H1 (cell line): ENCODE measurements at regions not wholly inside any gene's neighbourhood (a gene's known extent, or its start where the extent isn't known, plus 50 kb on each side); places are given as distances from the start of the nearest gene placed in this dataset.
A peak's percentile ranks its signal among the peaks of the same experiment; 100 is the strongest.

Experiments used
- CTCF ChIA-PET: fragments of 300-600 bp; sonication (Branson Sonifier 250); formaldehyde crosslinking; loops from one replicate; lab custom pipeline; 2021; ENCODE audit not compliant: partially characterized antibody; lab: Charles Lee
- POLR2A ChIA-PET: fragments of 300-600 bp; sonication (Branson Sonifier 250); formaldehyde crosslinking; loops from one replicate; lab custom pipeline; 2021; ENCODE audit warnings: inconsistent platforms; ENCODE audit not compliant: partially characterized antibody; lab: Charles Lee
- DNase-seq, 2 experiments: peaks; one replicate each; pipeline versions ENCODE4 v3.0.0 to v3.0.0-alpha.2; 2010 to 2022; ENCODE audit warnings: low spot score in 2 of 2, low read depth in 1 of 2, mixed read lengths in 1 of 2
- FAIRE-seq: peaks from 2 replicates; lab custom pipeline; 2011; peaks lifted over from hg19 to GRCh38; lab: Jason Lieb, UNC
- H2AFZ ChIP-seq: 2 replicates; pipeline ENCODE4 v1.8.1; 2012; ENCODE audit warnings: low read length, inconsistent platforms
- H2AK5ac ChIP-seq: 2 replicates; pipeline ENCODE4 v1.6.1; 2013; ENCODE audit warnings: low read depth, low read length
- H2BK120ac ChIP-seq: replicated peaks from 2 replicates; pipeline ENCODE3; 2013; ENCODE audit warnings: low read depth, low read length, inconsistent platforms
- H2BK12ac ChIP-seq: 2 replicates; pipeline ENCODE4 v1.6.1; 2013; ENCODE audit warnings: low read depth, low read length
- H2BK15ac ChIP-seq: 2 replicates; pipeline ENCODE4 v1.6.1; 2013; ENCODE audit warnings: low read length
- H2BK20ac ChIP-seq: 2 replicates; pipeline ENCODE4 v1.6.1; 2013; ENCODE audit warnings: low read length
- H2BK5ac ChIP-seq: 2 replicates; pipeline ENCODE4 v1.6.1; 2013; ENCODE audit warnings: low read depth, low read length
- H3K14ac ChIP-seq: 2 replicates; pipeline ENCODE4 v1.6.1; 2013; ENCODE audit warnings: inconsistent platforms; ENCODE audit not compliant: insufficient read length
- H3K18ac ChIP-seq: 2 replicates; pipeline ENCODE4 v1.6.1; 2013; ENCODE audit warnings: low read length; ENCODE audit errors: extremely low read depth
- H3K23ac ChIP-seq: 2 replicates; pipeline ENCODE4 v1.6.1; 2013; ENCODE audit warnings: inconsistent platforms; ENCODE audit not compliant: insufficient read length
- H3K23me2 ChIP-seq: 2 replicates; pipeline ENCODE4 v1.6.1; 2013; ENCODE audit warnings: low read depth, low read length
- H3K27ac ChIP-seq: 2 replicates; pipeline ENCODE4 v1.6.1; 2011; ENCODE audit warnings: low read depth, low read length, inconsistent platforms
- H3K27me3 ChIP-seq, 4 experiments: replicated peaks in 1 of 4; 1 replicate in 1 of 4; 2 replicates in 3 of 4; pipeline versions ENCODE4 v1.6.1 to v1.8.1; 2011 to 2013; ENCODE audit warnings: low read length in 3 of 4, mild to moderate bottlenecking in 3 of 4, inconsistent platforms in 2 of 4, mixed read lengths in 2 of 4, moderate library complexity in 1 of 4; ENCODE audit not compliant: control insufficient read depth in 3 of 4, insufficient read depth in 3 of 4; ENCODE audit errors: extremely low read depth in 1 of 4
- H3K36me3 ChIP-seq, 4 experiments: 2 replicates each; pipeline versions ENCODE4 v1.6.1 to v1.8.1; 2011 to 2013; ENCODE audit warnings: mild to moderate bottlenecking in 4 of 4, low read length in 3 of 4, moderate library complexity in 2 of 4, control low read depth in 1 of 4, inconsistent platforms in 1 of 4; ENCODE audit not compliant: insufficient read depth in 4 of 4, control insufficient read depth in 2 of 4
- H3K4ac ChIP-seq: replicated peaks from 2 replicates; pipeline ENCODE3; 2013; ENCODE audit warnings: low read length, low read depth, mixed read lengths, inconsistent platforms; ENCODE audit not compliant: insufficient read length
- H3K4me1 ChIP-seq, 4 experiments: replicated peaks in 1 of 4; 1 replicate in 1 of 4; 2 replicates in 3 of 4; pipeline versions ENCODE4 v1.6.1 to v1.8.1; 2011 to 2013; ENCODE audit warnings: low read length in 3 of 4, inconsistent platforms in 2 of 4, mixed read lengths in 1 of 4; ENCODE audit not compliant: insufficient read depth in 4 of 4, control insufficient read depth in 3 of 4
- H3K4me2 ChIP-seq, 2 experiments: 2 replicates each; pipeline versions ENCODE4 v1.6.1 to v1.8.1; 2011 to 2013; ENCODE audit warnings: low read depth in 2 of 2, low read length in 2 of 2, control low read depth in 1 of 2, inconsistent platforms in 1 of 2, mild to moderate bottlenecking in 1 of 2; ENCODE audit not compliant: insufficient read depth in 1 of 2
- H3K4me3 ChIP-seq, 4 experiments: fragments of 200-600, 300-600 bp in 1 of 4; sonication (generic), shearing (Covaris generic), sonication (Bioruptor Twin) in 1 of 4; 2 replicates each; pipeline versions ENCODE4 v1.5.1 to v1.8.1; 2011 to 2016; ENCODE audit warnings: low read length in 4 of 4, low read depth in 3 of 4, control low read depth in 2 of 4, inconsistent platforms in 2 of 4, mild to moderate bottlenecking in 2 of 4, mixed read lengths in 1 of 4, moderate library complexity in 1 of 4; ENCODE audit not compliant: insufficient read depth in 2 of 4; ENCODE audit errors: extremely low read depth in 1 of 4
- H3K56ac ChIP-seq: replicated peaks from 2 replicates; pipeline ENCODE3; 2013; ENCODE audit warnings: low read depth, mild to moderate bottlenecking, mixed read lengths, low read length, inconsistent platforms; ENCODE audit not compliant: insufficient read length
- H3K79me1 ChIP-seq: 2 replicates; pipeline ENCODE4 v1.6.1; 2013; ENCODE audit warnings: low read depth, low read length, control low read depth
- H3K79me2 ChIP-seq, 2 experiments: 2 replicates each; pipeline versions ENCODE4 v1.6.1 to v1.8.1; 2012 to 2013; ENCODE audit warnings: low read length in 2 of 2, mild to moderate bottlenecking in 2 of 2, inconsistent platforms in 1 of 2; ENCODE audit not compliant: insufficient read depth in 2 of 2, control insufficient read depth in 1 of 2
- H3K9ac ChIP-seq, 4 experiments: replicated peaks in 1 of 4; 1 replicate in 1 of 4; 2 replicates in 3 of 4; pipeline versions ENCODE4 v1.6.1 to v1.8.1; 2011 to 2013; ENCODE audit warnings: low read depth in 3 of 4, low read length in 3 of 4, control low read depth in 2 of 4, mild to moderate bottlenecking in 2 of 4, moderate library complexity in 2 of 4, inconsistent platforms in 1 of 4; ENCODE audit errors: extremely low read depth in 1 of 4
- H3K9me3 ChIP-seq, 2 experiments: 2 replicates each; pipeline versions ENCODE4 v1.6.1 to v1.8.1; 2012 to 2013; ENCODE audit warnings: mild to moderate bottlenecking in 2 of 2, moderate library complexity in 2 of 2, control low read depth in 1 of 2, inconsistent platforms in 1 of 2, low read depth in 1 of 2, low read length in 1 of 2, mixed read lengths in 1 of 2; ENCODE audit not compliant: insufficient read depth in 2 of 2
- H4K20me1 ChIP-seq, 2 experiments: replicated peaks in 1 of 2; 2 replicates each; pipeline versions ENCODE3 to v1.8.1; 2011 to 2013; ENCODE audit warnings: inconsistent platforms in 2 of 2, low read length in 2 of 2, mild to moderate bottlenecking in 1 of 2; ENCODE audit not compliant: insufficient read depth in 2 of 2, control insufficient read depth in 1 of 2
- H4K5ac ChIP-seq: 2 replicates; pipeline ENCODE4 v1.6.1; 2013; ENCODE audit warnings: low read length, low read depth, mixed read lengths, inconsistent platforms; ENCODE audit not compliant: insufficient read length
- H4K8ac ChIP-seq: 2 replicates; pipeline ENCODE4 v1.8.0; 2013; ENCODE audit warnings: mild to moderate bottlenecking, moderate library complexity, low read length, inconsistent platforms; ENCODE audit not compliant: insufficient read depth; ENCODE audit errors: extremely low read depth
- H4K91ac ChIP-seq: replicated peaks from 2 replicates; pipeline ENCODE3; 2013; ENCODE audit warnings: low read length, mixed read lengths, inconsistent platforms; ENCODE audit not compliant: insufficient read length
- CBX5 ChIP-seq: fragments of 300-800, 300-1000 bp; sonication (generic); IDR thresholded peaks from 2 replicates; pipeline ENCODE4 v1.7.1; 2016; ENCODE audit warnings: antibody characterized with exemption, low read length, low read depth
- CBX8 ChIP-seq: fragments of 300-800, 300-1000 bp; sonication (generic); IDR thresholded peaks from 2 replicates; pipeline ENCODE4 v1.7.1; 2016; ENCODE audit warnings: low read depth, low read length, borderline replicate concordance
- CEBPB ChIP-seq: IDR thresholded peaks from 2 replicates; pipeline ENCODE4 v1.6.1; 2012; ENCODE audit warnings: low read depth, low read length
- GABPA ChIP-seq: IDR thresholded peaks from 2 replicates; pipeline ENCODE4 v1.6.1; 2011; ENCODE audit warnings: mild to moderate bottlenecking, low read length, moderate library complexity, borderline replicate concordance; ENCODE audit not compliant: insufficient read depth
- GTF2F1 ChIP-seq: IDR thresholded peaks from 2 replicates; pipeline ENCODE4 v1.6.1; 2012; ENCODE audit warnings: low read depth, low read length, improper control_type of control experiment, borderline replicate concordance
- HDAC6 ChIP-seq: IDR thresholded peaks from one replicate; pipeline ENCODE4 v1.7.1; 2012; ENCODE audit warnings: low read depth, mild to moderate bottlenecking, inconsistent platforms, low read length, moderate library complexity
- JUN ChIP-seq: IDR thresholded peaks from 2 replicates; pipeline ENCODE4 v1.6.1; 2011; ENCODE audit warnings: low read depth, mild to moderate bottlenecking, improper control_type of control experiment, low read length
- KDM5A ChIP-seq: fragments of 200-600 bp; IDR thresholded peaks from 2 replicates; pipeline ENCODE4 v1.7.1; 2012; ENCODE audit warnings: mild to moderate bottlenecking, low read length, inconsistent platforms, mixed read lengths
- POLR2A ChIP-seq, 2 experiments: IDR thresholded peaks; 1 replicate in 1 of 2; 2 replicates in 1 of 2; pipeline ENCODE4 v1.6.1; 2011; ENCODE audit warnings: low read depth in 2 of 2, low read length in 2 of 2, mild to moderate bottlenecking in 2 of 2; ENCODE audit errors: control extremely low read depth in 1 of 2
- RFX5 ChIP-seq: IDR thresholded peaks from 2 replicates; pipeline ENCODE4 v1.6.1; 2011; ENCODE audit warnings: low read depth, low read length, improper control_type of control experiment, borderline replicate concordance
- SIRT6 ChIP-seq: IDR thresholded peaks from one replicate; pipeline ENCODE4 v1.7.1; 2012; ENCODE audit warnings: low read length, inconsistent platforms
- SIX5 ChIP-seq: IDR thresholded peaks from 2 replicates; pipeline ENCODE4 v1.6.1; 2011; ENCODE audit warnings: mild to moderate bottlenecking, low read depth, low read length
- SP1 ChIP-seq: IDR thresholded peaks from 2 replicates; pipeline ENCODE4 v1.6.1; 2011; ENCODE audit warnings: low read depth, low read length
- SP4 ChIP-seq: IDR thresholded peaks from 2 replicates; pipeline ENCODE4 v1.6.1; 2012; ENCODE audit warnings: low read length, inconsistent platforms
- WGBS, 2 experiments: shearing (Covaris generic) in 1 of 2; methylation state at CpG; one replicate each; pipeline versions ENCODE4 v1.1.6 to v1.1.7; 2013 to 2015; ENCODE audit warnings: low lambda C conversion rate in 2 of 2, mixed read lengths in 2 of 2, inconsistent platforms in 1 of 2, low coverage in 1 of 2, missing lambda C conversion rate in 1 of 2; ENCODE audit not compliant: insufficient replicate concordance in 2 of 2, insufficient coverage in 1 of 2, insufficient read length in 1 of 2; ENCODE audit errors: extremely low coverage in 1 of 2, missing lambda C conversion rate in 1 of 2; 5-methylcytosine and 5-hydroxymethylcytosine counted together
- TF ChIP-seq, protein P1 (sequence below): IDR thresholded peaks from 2 replicates; pipeline ENCODE4 v1.6.1; 2012; ENCODE audit warnings: inconsistent platforms
- TF ChIP-seq, protein P2 (sequence below): IDR thresholded peaks from 2 replicates; pipeline ENCODE4 v1.6.1; 2011; ENCODE audit warnings: low read depth, mild to moderate bottlenecking, low read length; ENCODE audit not compliant: insufficient read depth

GRCh38 chr4:138636781-138637180 is 378.8 kb upstream of the NOCT start:
- Histone ChIP-seq H2BK15ac (no peak overlapping the region), H2BK120ac (no peak overlapping the region), H3K4me1 (no peaks in the 10 kb centered on the region), H3K23ac (no peak overlapping the region), H3K18ac (no peak overlapping the region), H3K23me2 (no peaks in the 10 kb centered on the region), H3K79me1 (no peaks in the 10 kb centered on the region), H3K56ac (no peak overlapping the region), H2BK12ac (no peak overlapping the region), H3K9ac (no peak overlapping the region; a peak in 1 of 7 replicates), H4K20me1 (no peaks in the 10 kb centered on the region), H3K4ac (no peak overlapping the region), H4K8ac (no peak overlapping the region), H2AFZ (0 out of 2 replicates have a peak overlapping the region, but pooled peaks have one; percentile 1), H3K14ac (no peak overlapping the region), H3K9me3 (no peaks in the 10 kb centered on the region; a peak in 1 of 4 replicates), H4K5ac (no peak overlapping the region), H4K91ac (no peak overlapping the region), H2AK5ac (no peak overlapping the region)
- WGBS, 2 experiments: 91% methylated on average over 7 of the region's 7 CpGs; no CpG with 5 or more reads in 1 of the 2 experiments
- no peak for FAIRE-seq
- CTCF ChIA-PET: no interaction called here
- TF ChIP-seq SIRT6: no peak
- no peak for TF ChIP-seq SP1
- no peak for TF ChIP-seq RFX5
- TF ChIP-seq GABPA: no peak
- no peak for TF ChIP-seq CEBPB
- TF ChIP-seq HDAC6: no peak
- TF ChIP-seq SIX5: no peak
- TF ChIP-seq, protein P1, sequence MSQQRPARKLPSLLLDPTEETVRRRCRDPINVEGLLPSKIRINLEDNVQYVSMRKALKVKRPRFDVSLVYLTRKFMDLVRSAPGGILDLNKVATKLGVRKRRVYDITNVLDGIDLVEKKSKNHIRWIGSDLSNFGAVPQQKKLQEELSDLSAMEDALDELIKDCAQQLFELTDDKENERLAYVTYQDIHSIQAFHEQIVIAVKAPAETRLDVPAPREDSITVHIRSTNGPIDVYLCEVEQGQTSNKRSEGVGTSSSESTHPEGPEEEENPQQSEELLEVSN: no peak
- TF ChIP-seq JUN: no peak
- no peak for TF ChIP-seq CBX5
- TF ChIP-seq POLR2A (IDR thresholded peaks at IDR 0.05; ENCODE audit: control extremely low read depth in 1 of 2, low read depth in 2 of 2, low read length in 2 of 2): no peak
- TF ChIP-seq, protein P2, sequence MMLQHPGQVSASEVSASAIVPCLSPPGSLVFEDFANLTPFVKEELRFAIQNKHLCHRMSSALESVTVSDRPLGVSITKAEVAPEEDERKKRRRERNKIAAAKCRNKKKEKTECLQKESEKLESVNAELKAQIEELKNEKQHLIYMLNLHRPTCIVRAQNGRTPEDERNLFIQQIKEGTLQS: no peak
- no peak for TF ChIP-seq KDM5A
- no peak for TF ChIP-seq GTF2F1
- TF ChIP-seq CBX8: no peak
- TF ChIP-seq SP4: no peak
- TF ChIP-seq, all 59 proteins: peak for 0
- Histone ChIP-seq H3K27ac (no peak overlapping the region), H2BK20ac (no peak overlapping the region), H3K36me3 (no peaks in the 10 kb centered on the region), H3K79me2 (no peaks in the 10 kb centered on the region), H3K27me3 (no peaks in the 10 kb centered on the region), H2BK5ac (no peak overlapping the region), H3K4me3 (no peak overlapping the region), H3K4me2 (no peak overlapping the region)
- DNase-seq: no peak
- POLR2A ChIA-PET: no interaction called here
